GM18519 (cell line): ENCODE measurements at regions not wholly inside any gene's neighbourhood (a gene's known extent, or its start where the extent isn't known, plus 50 kb on each side); places are given as distances from the start of the nearest gene placed in this dataset.

Experiments used
- ATAC-seq: cut with Tn5 transposase; IDR thresholded peaks from one replicate; pipeline ENCODE4 v1.9.1; 2021; ENCODE audit warnings: mild to moderate bottlenecking, moderate library complexity; ENCODE audit not compliant: unreplicated experiment, low FRiP score

DNA sequence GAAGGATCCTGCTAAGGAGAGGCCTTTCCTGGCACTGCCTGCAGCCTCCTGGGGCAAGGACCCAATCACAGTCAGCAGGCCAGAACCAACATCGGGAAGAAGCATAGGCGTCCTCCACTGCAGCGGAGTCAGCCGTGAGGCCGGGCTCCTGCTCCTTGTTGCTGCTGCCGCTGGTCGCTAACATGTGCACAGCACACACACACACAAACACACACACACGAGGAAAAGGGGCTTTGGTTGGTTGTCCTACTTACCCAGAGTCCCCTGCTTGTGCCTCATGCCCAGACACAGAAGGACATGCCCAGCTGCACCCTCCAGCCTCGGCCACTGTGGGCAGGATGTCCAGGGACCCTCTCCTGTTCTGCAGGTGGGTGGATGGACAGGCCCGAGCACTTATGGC, 209.4 kb downstream of the GLI2 start:
- ATAC-seq: no peak

DNA sequence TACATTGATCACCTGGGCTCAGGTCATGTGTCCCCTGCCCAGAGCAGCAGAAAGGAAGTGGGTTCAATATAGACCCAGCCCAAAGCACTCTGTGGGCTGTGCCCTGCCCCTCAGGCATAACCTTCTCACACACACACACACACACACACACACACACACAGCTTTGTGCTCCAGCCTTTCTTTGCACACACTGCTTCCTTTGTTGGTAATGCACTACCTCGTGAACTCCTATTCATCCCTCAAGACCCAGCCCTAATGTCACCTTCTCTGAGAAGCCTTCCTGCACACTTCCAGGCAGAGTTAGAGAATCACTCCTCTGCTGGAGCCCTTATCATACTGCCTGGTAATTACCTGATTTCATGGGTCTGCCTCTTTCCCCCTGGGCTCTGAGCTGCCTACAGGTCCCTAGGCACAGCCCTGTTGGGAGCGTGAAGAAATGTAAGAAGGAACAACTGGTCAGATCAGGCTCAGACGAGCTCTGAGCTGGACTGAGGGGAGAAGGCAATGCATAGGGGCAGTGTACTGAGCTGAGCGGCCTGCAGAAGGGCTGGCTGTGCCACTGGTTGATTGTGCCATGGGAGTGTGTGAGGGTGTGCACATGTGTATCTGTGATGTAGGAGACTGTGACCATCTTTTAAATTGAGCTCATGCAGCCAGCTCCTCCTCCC, 210.3 kb downstream of the GLI2 start:
- ATAC-seq: no peak

DNA sequence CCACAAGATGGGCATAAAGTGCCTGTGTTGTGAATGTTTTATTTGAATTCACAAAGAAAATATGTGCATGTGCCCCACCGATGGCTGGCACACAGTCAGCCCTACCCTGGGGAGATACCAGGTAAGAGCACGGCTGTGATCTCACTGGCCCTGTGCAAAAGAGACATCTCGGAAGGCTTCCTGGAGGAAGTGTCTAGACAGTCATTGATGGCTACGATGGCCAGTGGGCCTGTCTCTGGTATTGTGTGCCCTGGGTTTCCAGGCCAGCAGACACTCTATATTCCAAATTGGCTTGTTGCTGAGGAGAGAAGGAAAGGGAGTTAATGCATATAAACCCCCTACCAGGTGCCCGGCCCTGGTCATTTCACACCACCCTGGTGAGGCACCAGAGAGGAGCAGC, 211.7 kb downstream of the GLI2 start:
- ATAC-seq: no peak

DNA sequence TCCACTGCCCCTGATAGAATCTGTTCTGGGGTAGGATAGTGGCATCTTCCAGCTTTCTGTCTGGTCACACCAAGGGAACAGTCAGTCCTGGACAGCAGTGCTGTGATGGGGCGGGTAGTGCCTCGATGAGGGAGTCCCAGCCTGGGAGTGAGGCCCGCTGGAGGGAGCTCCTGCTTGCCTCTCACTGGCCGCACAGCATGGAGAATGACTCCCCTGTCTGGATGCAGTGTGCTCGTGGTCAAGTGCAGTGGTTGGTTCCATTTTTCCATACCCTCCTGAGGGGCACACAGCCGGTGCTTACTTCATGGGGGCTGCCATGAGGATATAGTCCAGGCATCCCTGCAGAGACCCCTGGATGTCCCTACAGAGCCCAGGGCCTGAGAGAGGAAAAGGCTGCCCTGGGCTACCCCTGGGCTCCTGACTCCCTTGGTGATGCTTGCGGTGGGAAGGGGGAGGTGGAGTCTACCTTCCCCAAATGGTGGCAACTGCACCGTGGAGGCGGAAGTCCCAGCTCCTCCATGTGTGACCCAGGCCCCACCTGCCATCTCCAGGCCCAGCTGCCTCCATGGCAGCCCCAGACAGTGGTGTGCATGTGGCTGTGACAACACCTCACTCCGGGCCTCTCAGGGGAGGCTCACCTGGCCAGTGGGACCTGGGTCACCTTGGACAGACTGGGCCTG, 212.5 kb downstream of the GLI2 start:
- ATAC-seq: no peak

DNA sequence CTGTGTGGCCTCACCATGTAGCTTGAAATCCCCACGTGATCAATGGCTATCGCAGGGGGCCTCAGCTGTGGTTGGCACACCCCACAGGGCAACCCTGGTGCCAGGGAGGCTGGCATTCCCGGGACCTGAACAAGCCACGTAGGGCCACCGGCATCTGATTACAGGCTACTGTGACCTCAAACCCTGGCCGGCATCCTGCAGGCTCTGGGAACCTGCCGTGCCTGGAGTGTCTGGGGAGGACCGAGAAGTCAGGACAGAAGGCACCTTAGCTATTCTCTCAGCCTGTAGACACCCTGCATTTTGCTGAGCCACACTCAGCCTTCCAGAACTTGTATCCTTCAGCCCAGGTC, 213.0 kb downstream of the GLI2 start:
- no peak for ATAC-seq

DNA sequence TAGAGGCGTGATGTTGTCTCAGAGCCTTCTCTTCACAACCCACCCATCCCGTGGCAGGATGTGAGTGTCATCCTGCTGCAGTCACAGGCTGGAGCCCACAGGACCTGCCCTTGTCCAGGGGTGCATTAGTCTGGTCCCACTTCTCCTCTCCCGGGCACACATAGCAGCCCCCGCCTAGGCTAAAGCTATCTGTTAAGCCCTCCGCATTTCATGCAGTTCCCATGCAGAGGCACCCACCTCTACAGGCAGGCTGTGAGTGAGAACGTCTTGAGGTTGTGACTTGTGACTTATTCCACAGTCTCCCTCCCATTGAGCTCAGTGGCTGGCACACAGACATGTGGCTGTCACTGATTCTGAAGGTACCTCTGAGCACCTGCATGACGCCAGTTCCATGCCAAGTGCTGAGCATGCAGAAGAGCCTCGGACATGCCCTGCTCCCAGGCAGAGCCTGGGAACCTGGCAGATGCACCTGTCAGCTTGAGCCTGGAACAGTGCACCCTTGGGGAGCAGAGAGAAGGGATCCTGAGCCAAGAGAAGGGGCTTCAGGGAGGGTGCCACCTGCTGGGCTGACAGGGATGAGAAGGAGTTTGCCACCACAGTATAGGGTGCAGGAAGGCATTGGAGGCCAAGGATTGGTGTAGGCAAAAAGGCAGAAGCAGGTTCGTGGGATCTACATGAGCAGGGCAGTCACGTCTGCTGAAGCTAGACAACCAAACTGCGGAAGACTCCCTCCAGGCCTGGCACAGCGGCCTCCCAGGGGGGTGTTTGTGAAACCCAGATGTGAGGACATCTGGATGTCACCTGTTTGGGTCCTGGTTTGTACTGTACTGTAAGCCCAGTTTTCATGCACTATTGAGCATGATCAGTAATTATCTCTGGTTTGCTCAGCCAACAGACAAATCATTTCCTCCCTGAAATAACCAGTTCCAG, 213.6 kb downstream of the GLI2 start:
- no peak for ATAC-seq

DNA sequence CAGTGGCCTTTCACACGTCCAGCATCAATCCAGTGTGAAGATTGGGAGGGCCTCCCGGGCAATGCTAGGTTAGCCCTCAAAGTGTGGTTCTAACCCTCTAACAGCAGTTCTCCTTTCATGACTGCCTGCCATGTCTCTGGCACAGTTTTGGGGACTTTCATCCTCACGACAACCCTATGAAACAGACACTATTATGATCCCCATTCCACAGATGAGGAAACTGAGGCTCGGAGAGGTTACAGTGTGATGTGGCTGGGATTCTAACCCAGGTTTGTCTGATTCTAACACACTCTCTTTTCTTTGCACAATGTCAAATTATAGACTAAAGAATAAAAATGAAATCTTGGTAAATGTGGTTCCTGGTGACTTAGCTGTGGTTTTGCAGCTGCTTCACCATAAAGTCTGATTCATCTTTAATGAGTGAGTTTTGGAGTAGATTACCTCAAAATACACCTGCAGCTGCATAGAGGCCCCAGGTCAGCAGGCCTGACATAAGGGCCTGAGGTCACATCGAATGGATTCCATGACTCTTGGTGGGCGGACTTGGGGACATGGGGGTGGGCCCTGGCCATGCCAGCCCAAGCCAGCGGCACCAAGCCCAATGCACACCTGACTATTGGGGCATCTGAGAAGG, 214.4 kb downstream of the GLI2 start:
- no peak for ATAC-seq

DNA sequence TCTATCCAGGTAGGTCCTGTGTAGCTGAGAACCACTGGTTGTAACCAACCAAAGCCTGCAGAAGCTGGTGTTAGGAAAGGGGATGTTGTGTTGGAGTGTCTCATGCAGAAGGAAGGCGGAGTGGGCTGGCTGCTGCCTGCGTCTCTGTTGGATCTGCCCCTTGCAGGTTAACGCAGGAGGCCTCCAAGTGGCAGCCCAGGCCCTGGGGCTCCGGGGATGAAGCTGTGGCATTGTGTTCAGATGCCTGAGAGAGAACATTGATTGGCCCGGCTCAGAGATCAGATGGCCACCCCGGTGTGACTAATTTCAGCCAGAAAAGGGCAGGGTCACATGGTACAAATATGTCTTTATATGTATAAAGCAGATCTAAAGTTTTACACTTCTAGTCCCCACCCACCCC, 216.0 kb downstream of the GLI2 start:
- ATAC-seq: no peak

DNA sequence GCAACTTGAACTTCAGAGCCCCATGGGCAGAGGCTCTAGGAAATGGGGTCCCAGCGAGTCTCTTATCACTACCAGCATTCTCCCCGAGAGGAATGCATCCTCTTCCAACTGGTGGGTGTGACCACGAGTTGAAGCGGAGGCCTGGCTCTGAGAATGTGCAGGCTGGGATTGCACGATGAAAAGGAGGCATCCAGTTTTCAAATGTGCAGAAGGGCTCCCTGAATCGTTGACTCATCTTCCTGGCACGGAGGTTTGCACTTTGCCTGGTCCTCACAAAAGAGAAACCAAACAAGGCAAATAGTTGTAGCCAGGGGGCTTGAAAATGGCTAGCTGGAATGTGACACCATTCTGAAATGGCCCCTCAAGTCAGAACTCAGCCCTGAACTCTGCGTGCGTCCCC, 216.7 kb downstream of the GLI2 start:
- ATAC-seq: no peak

DNA sequence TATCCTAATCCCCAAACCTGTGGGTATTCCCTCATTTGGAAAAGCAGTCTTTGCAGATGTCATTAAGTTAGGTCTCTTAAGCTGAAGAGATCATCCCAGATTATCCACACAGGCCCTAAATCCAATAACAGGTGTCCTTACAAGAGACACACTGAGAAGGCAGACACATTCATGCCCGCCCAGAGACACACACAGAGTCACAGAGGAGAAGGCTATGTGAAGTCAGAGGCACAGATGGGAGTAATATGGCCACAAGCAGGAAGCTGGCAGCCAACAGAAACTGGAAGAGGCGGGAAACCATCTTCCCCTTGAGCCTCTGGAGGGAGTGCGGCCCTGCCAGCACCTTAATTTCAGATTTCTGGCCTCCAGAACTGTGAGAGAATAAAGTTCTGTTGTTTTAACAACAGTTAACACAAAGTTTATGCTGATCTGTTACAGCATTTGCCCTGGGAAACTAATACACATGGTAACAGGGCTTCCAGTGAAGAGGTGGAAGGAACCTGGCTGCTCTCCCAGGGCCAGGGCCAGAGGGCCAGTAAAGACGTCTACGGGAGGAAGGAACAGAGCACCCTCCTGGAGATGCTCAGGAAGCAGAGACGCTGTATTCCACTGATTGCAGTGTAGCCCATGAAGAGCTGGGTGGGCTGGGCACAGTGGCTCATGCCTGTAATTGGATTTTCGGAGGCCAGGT, 217.5 kb downstream of the GLI2 start:
- no peak for ATAC-seq

DNA sequence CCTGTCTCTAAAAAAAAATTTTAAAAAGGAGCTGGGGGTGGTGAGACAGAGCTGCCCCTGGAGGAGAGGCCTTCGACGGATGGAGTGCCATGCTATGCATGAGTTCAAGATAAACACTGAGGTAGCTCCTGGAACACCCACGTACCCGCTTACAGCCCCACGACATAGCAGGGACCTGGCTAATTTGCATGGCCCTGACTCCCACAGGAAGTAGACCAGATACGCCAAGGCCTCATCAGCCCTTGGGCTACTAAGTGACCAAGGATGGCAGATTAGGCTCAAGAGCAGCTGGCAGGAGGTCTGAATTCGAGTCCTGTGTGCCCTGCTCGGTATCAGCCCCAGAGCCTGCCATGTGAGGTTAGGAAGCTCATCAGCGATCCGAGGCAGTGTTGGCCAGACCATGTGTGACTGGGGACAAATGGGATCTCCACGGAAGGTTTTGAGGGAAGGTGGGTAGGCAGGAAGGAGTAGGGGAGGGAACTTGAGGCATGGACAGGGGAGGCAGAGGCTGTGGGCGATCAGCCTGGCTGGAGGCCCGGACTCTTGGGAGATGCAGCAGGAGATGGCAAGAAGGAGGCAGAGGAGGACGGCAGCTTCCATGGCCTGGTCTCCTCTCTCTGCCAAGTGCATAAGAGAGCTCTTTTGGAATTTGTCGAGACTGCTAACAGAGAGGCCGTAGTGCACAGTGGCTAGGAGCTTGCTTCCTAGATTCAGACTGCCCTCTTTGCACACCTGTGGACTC, 218.3 kb downstream of the GLI2 start:
- no peak for ATAC-seq

DNA sequence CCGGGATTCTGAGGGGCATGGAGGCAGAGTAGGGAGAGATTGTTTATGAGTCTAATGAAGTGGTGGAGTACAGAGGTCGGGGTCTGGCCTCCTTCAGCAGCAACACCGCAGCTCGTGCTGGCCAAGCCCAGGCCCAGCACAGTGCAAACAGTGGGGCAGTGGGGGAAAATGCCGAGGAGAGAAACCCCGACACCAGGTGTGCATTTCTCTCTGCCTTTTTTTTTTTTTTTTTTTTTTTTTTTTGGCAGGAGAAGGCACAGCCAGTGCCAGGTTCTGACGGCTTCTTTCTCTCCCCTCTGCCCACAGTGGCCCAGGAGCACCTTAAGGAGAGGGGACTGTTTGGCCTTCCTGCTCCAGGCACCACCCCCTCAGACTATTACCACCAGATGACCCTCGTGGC, 219.3 kb downstream of the GLI2 start:
- no peak for ATAC-seq

DNA sequence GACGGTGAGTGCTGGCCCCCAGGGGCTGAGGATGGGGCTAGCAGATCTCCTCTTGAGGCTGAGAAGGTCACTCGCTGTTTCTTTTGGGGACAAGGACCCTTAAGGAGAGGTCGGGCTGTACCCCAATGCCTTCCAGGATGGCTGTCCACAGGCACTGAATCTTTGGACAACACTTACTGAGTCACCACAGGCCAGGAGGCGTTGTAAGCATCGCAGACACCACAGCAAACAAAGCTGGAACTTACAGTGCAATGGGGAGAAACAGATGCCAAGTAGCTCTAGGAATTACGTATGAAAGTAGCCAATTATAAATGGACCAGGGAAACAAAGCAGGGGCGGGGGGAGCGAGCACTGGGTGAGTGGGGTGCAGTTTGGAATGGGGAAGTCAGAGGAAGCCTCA, 219.8 kb downstream of the GLI2 start:
- no peak for ATAC-seq

DNA sequence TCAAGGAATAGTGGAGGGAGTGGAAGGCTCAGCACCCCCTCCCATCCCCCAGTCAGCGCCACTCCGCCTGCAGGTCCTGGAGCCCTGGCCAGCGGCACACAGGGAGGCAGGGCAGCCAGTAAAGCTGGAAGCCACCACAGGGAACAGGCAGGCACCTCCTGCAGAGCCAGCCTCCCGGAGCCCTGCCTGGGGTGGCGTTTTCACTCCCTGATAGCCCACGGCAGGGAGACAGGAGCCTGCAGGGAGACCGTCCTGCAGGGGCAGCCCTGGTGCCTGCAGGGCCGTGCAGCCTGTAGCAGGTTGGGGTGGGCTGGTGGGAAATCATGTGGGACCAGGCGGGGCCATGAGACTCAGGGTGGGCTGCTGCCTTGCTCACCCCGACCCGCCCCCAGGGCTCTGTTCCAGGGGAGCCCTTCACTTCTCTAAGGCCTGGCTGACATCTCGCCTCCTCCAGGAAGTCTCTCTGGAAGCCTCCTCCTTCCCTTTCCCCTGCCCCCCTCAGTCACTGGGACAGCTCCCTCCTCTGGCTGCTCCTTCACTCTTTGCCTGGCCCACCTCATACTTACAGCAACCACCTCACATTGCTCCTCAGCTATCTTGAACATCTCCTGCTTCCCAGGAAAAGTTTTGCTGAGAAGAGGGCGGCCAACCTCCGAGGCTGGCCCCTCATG, 221.0 kb downstream of the GLI2 start:
- ATAC-seq: no peak

DNA sequence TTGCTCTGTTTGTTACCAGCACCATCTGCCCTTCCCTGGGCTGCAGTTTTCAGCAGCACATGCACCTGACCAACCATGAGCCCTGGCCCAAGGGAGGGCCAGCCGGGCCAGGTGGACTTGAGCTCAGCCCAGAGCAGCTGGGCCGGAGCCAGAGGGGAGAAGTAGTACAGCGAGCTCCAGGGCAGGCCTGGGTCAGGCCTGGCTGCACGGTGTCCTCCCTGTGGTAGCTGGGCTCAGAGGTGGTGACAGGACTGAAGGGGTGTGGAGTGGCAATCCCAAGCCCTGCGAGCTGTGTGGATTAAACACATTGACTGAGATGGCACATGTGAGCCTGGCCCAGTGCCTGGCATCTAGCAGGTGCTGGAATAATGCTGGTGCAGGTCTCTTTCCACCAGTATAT, 222.2 kb downstream of the GLI2 start:
- no peak for ATAC-seq

DNA sequence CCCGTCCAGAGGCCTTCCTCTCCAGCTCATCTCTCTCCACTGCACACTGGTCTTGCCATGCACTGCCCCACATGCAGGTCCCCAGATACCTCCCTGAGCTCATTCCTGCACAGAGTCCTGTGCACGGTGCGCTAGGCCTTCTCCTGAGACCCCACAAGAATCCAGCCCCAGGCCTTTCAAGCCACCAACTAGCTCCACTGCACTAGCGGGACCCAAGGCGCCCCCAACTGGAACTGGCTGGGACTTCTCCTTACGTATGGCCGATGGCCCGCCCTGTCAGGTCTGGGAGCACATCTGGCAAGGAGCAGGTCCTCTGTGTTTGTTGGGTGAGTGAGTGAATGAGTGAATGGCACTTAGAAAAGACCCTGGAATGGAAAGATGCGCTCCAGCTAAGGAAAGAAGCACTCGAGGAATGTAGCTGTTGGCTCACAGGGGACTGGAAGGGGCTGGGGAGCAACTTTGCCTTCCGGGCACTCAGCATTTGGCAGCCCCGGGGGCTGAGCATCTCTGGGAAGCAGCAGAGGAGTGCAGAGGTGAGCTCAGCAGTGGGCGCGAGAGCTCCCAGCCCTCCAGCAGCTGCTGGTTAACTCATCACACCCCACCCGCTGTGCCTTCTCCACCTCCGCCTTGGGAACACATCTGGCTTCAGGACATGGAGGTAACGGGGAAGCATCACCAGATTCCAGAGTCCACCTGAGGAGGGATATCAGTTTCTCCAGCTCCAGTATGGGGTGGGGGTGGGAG, 223.1 kb downstream of the GLI2 start:
- ATAC-seq: no peak

DNA sequence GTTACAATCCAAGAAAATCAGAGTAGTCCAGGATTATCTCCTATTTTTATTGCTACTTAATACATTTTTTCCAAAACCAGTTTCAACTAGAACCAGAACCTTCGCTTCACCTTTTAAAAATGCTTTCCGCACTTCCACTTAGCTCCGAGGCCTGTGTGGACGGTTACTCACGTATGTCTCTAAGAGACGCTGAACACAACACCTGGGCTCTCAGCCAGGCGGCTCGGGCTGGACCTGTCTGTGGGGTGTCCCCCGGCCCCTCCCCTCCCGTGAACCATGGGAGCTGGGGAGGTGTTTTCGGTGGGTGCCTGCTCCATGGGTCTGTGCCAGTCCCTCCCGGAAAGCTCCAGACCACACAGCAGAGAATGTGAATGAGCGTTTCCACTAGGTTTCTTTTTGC, 223.8 kb downstream of the GLI2 start:
- no peak for ATAC-seq

DNA sequence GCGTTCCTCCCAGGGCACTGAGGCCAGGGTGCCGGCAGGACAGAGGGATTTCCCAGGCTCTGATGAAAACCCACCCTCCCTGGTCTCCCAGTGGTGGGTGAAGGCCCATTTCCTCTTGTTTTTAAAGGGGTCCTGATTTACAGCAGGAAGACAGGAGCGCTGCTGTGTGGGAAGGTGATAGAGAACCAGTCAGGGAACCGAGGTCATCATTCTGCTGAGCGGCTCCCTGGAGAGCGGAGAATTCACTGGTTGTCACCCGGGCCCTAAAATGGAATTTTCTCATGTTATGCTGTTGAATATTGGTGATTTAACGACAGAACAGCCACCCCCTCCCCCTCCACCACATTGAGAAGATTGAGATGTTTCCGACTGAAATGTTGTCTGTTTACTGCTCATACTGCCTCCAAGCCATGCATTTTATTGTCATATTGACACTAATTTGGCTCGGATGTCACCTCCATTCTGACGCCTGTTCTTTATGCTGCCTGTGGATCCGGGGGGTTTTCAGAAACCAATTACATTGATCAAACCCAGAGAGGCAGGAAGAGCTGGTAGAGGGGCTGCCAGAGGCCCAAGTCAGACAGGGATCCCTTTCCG, 225.2 kb downstream of the GLI2 start:
- ATAC-seq: no peak
